ENCODE measurements at regions not wholly inside any gene's neighbourhood (a gene's known extent, or its start where the extent isn't known, plus 50 kb on each side); places are given as distances from the start of the nearest gene placed in this dataset.

DNA sequence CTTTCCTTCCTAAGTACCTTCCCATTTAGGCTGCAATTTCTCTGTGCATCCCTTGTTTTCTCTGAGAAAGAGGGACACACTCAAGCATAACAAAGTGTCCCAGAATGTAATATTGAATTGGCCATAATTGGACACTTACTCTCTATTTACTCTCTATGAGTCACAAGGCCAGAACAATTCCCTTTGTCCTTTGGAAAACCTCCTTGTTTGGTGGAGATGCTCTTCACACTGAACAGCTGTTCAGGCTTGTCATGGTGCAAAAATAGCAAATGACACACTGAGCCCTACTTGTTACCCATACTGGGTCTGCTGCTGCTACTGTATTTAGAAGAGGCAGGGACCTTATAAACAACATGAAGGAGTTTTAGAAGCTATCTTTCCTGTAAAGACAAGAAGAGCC, 1590.5 kb upstream of the TMEM132C start (continued):
- TF ChIP-seq SIN3A (conservative IDR thresholded peaks at IDR 0.05 in 1 of 2, IDR thresholded peaks at IDR 0.05 in 1 of 2; ENCODE audit: low read depth in 1 of 2, low read length in 2 of 2) (no peak), CHD1 (IDR thresholded peaks at IDR 0.05; ENCODE audit: low read depth, low read length) (no peak), GTF2F1 (IDR thresholded peaks at IDR 0.05; ENCODE audit: borderline replicate concordance, low read depth, low read length) (no peak), CTCF (IDR thresholded peaks at IDR 0.05; ENCODE audit: control extremely low read depth in 1 of 3, insufficient read depth in 1 of 3, low read depth in 1 of 3, low read length in 3 of 3) (no peak), SUZ12 (IDR thresholded peaks at IDR 0.05; ENCODE audit: low read length) (no peak), ASH2L (IDR thresholded peaks at IDR 0.05; ENCODE audit: low read length) (no peak), CEBPB (IDR thresholded peaks at IDR 0.05; ENCODE audit: low read depth, low read length) (no peak)
